Skeletal muscle tissue (tissue), 3 donors: ENCODE measurements at regions not wholly inside any gene's neighbourhood (a gene's known extent, or its start where the extent isn't known, plus 50 kb on each side); places are given as distances from the start of the nearest gene placed in this dataset.

ENCODE experiments used
- H3K27ac ChIP-seq: one replicate; pipeline ENCODE4 v1.7.0; 2013; ENCODE audit warnings: mild to moderate bottlenecking, low read depth, low read length, inconsistent platforms
- H3K27me3 ChIP-seq, 3 donors: one replicate each; pipeline ENCODE4 v1.7.0; 2013; ENCODE audit warnings: low read length in 3 of 3; ENCODE audit not compliant: control insufficient read depth in 3 of 3, insufficient read depth in 3 of 3
- H3K36me3 ChIP-seq, 3 donors: one replicate each; pipeline ENCODE4 v1.7.0; 2013; ENCODE audit warnings: low read length in 3 of 3; ENCODE audit not compliant: control insufficient read depth in 3 of 3, insufficient read depth in 3 of 3
- H3K4me1 ChIP-seq, 3 donors: one replicate each; pipeline ENCODE4 v1.7.0; 2013; ENCODE audit warnings: low read length in 3 of 3, mild to moderate bottlenecking in 3 of 3; ENCODE audit not compliant: control insufficient read depth in 3 of 3, insufficient read depth in 3 of 3
- H3K4me3 ChIP-seq, 3 donors: one replicate each; pipeline ENCODE4 v1.7.0; 2013; ENCODE audit warnings: low read length in 3 of 3
- H3K9ac ChIP-seq, 3 donors: one replicate each; pipeline ENCODE4 v1.7.0; 2013; ENCODE audit warnings: low read length in 3 of 3, mild to moderate bottlenecking in 3 of 3, moderate library complexity in 2 of 3, low read depth in 1 of 3
- H3K9me3 ChIP-seq, 3 donors: one replicate each; pipeline ENCODE4 v1.7.0; 2013; ENCODE audit warnings: low read length in 3 of 3; ENCODE audit not compliant: control insufficient read depth in 3 of 3
- donor health status: Osteomylitis.

GRCh38 chr20:52614051-52614863 lies 357.9 kb upstream of the TSHZ2 start:
- H3K9me3 ChIP-seq, result peaks cover 0 to 7% (median 0%) of the 10 kb centered on the region in 3 donors
- no peaks in the 10 kb centered on the region for H3K36me3 ChIP-seq
- no peak overlapping the region for H3K27ac ChIP-seq
- H3K9ac ChIP-seq, result no peak overlapping the region
- H3K27me3 ChIP-seq, result no peaks in the 10 kb centered on the region
- H3K4me3 ChIP-seq, result no peak overlapping the region
- no peaks in the 10 kb centered on the region for H3K4me1 ChIP-seq

GRCh38 chr20:52612046-52612632 lies 360.0 kb upstream of the TSHZ2 start:
- H3K9ac ChIP-seq, result no peak overlapping the region
- no peak overlapping the region for H3K4me3 ChIP-seq
- H3K27me3 ChIP-seq, result no peaks in the 10 kb centered on the region
- H3K4me1 ChIP-seq, result no peaks in the 10 kb centered on the region
- H3K27ac ChIP-seq, result no peak overlapping the region
- peaks cover 0 to 7% (median 0%) of the 10 kb centered on the region in 3 donors for H3K9me3 ChIP-seq
- H3K36me3 ChIP-seq, result no peaks in the 10 kb centered on the region

- Histone ChIP-seq H3K9ac (no peak overlapping the region), H3K27me3 (no peaks in the 10 kb centered on the region), H3K27ac (no peak overlapping the region), H3K36me3 (no peaks in the 10 kb centered on the region), H3K9me3 (peaks cover 0 to 7% (median 0%) of the 10 kb centered on the region in 3 donors), H3K4me3 (no peak overlapping the region), H3K4me1 (no peaks in the 10 kb centered on the region)
Observed at GRCh38 chr20:52610749-52611148, 361.4 kb upstream of the TSHZ2 start.

GRCh38 chr20:52601295-52601971 lies 370.7 kb upstream of the TSHZ2 start:
- H3K36me3 ChIP-seq, result no peaks in the 10 kb centered on the region
- H3K27me3 ChIP-seq, result no peaks in the 10 kb centered on the region
- no peak overlapping the region for H3K9ac ChIP-seq
- no peaks in the 10 kb centered on the region for H3K9me3 ChIP-seq
- no peak overlapping the region for H3K27ac ChIP-seq
- no peak overlapping the region for H3K4me3 ChIP-seq
- H3K4me1 ChIP-seq, result no peaks in the 10 kb centered on the region

- no peak overlapping the region for H3K9ac ChIP-seq
- no peak overlapping the region for H3K27ac ChIP-seq
- H3K9me3 ChIP-seq, result no peaks in the 10 kb centered on the region
- no peak overlapping the region for H3K4me3 ChIP-seq
- H3K27me3 ChIP-seq, result no peaks in the 10 kb centered on the region
- H3K36me3 ChIP-seq, result no peaks in the 10 kb centered on the region
- H3K4me1 ChIP-seq, result no peaks in the 10 kb centered on the region
Observed at GRCh38 chr20:52596256-52596655, 375.9 kb upstream of the TSHZ2 start.

- Histone ChIP-seq H3K27me3 (no peaks in the 10 kb centered on the region), H3K4me3 (no peak overlapping the region), H3K9me3 (no peaks in the 10 kb centered on the region), H3K36me3 (no peaks in the 10 kb centered on the region), H3K27ac (no peak overlapping the region), H3K9ac (no peak overlapping the region), H3K4me1 (no peaks in the 10 kb centered on the region)
Observed at GRCh38 chr20:52595518-52595917, 376.6 kb upstream of the TSHZ2 start.

GRCh38 chr20:52593654-52594053 lies 378.5 kb upstream of the TSHZ2 start:
- H3K9ac ChIP-seq, result no peak overlapping the region
- H3K27me3 ChIP-seq, result no peaks in the 10 kb centered on the region
- no peaks in the 10 kb centered on the region for H3K4me1 ChIP-seq
- no peak overlapping the region for H3K27ac ChIP-seq
- no peak overlapping the region for H3K4me3 ChIP-seq
- H3K36me3 ChIP-seq, result no peaks in the 10 kb centered on the region
- no peaks in the 10 kb centered on the region for H3K9me3 ChIP-seq

- Histone ChIP-seq H3K4me1 (no peaks in the 10 kb centered on the region), H3K36me3 (no peaks in the 10 kb centered on the region), H3K9ac (no peak overlapping the region), H3K27me3 (no peaks in the 10 kb centered on the region), H3K4me3 (no peak overlapping the region), H3K27ac (no peak overlapping the region), H3K9me3 (no peaks in the 10 kb centered on the region)
Observed at GRCh38 chr20:52592567-52592966, 379.6 kb upstream of the TSHZ2 start.

- Histone ChIP-seq H3K9me3 (no peaks in the 10 kb centered on the region), H3K36me3 (no peaks in the 10 kb centered on the region), H3K4me1 (no peaks in the 10 kb centered on the region), H3K27ac (no peak overlapping the region), H3K9ac (no peak overlapping the region), H3K4me3 (no peak overlapping the region), H3K27me3 (no peaks in the 10 kb centered on the region)
Observed at GRCh38 chr20:52590100-52590499, 382.1 kb upstream of the TSHZ2 start.

- Histone ChIP-seq H3K36me3 (no peaks in the 10 kb centered on the region), H3K9me3 (no peaks in the 10 kb centered on the region), H3K27ac (no peak overlapping the region), H3K9ac (no peak overlapping the region), H3K4me3 (no peak overlapping the region), H3K27me3 (no peaks in the 10 kb centered on the region), H3K4me1 (no peaks in the 10 kb centered on the region)
Observed at GRCh38 chr20:52589251-52589812, 382.8 kb upstream of the TSHZ2 start.
